Psoas muscle (tissue), 7 donors: ENCODE measurements at regions not wholly inside any gene's neighbourhood (a gene's known extent, or its start where the extent isn't known, plus 50 kb on each side); places are given as distances from the start of the nearest gene placed in this dataset.

Experiments
- ATAC-seq, 4 donors: fragments of 200-7000 bp; cut with Tn5 transposase; one replicate each; pipeline ENCODE4 v1.9.1; 2020; ENCODE audit warnings: moderate library complexity in 3 of 4, mild to moderate bottlenecking in 2 of 4
- DNase-seq, 2 donors: peaks; one replicate each; pipeline ENCODE4 v3.0.0-alpha.2; 2020
- H3K27ac ChIP-seq: fragments of 200-600 bp; one replicate; pipeline ENCODE4 v1.8.0; 2022
- H3K27me3 ChIP-seq, 3 donors: fragments of 200-600 bp in 1 of 3; one replicate each; pipeline versions ENCODE4 v1.6.1 to v1.8.0; 2013 to 2022; ENCODE audit warnings: low read length in 2 of 3, mild to moderate bottlenecking in 2 of 3, moderate library complexity in 1 of 3; ENCODE audit not compliant: insufficient read depth in 3 of 3
- H3K36me3 ChIP-seq, 2 donors: fragments of 200-600 bp in 1 of 2; one replicate each; pipeline versions ENCODE4 v1.6.1 to v1.8.0; 2013 to 2022; ENCODE audit warnings: low read depth in 1 of 2, mild to moderate bottlenecking in 1 of 2, moderate library complexity in 1 of 2; ENCODE audit not compliant: insufficient read depth in 1 of 2
- H3K4me1 ChIP-seq: fragments of 200-600 bp; one replicate; pipeline ENCODE4 v1.8.0; 2022
- H3K4me3 ChIP-seq: fragments of 200-600 bp; one replicate; pipeline ENCODE4 v1.8.0; 2022; ENCODE audit warnings: mild to moderate bottlenecking
- H3K9me3 ChIP-seq: fragments of 200-600 bp; one replicate; pipeline ENCODE4 v1.8.0; 2022
- CTCF ChIP-seq: fragments of 200-600 bp; IDR thresholded peaks from one replicate; pipeline ENCODE4 v1.8.0; 2022; ENCODE audit warnings: antibody characterized with exemption
- whole genome bisulfite sequencing, 3 donors: extraction: QIAGEN DNeasy Blood & Tissue Kit; methylation state at CpG; one replicate each; pipeline versions ENCODE4 v1.1.6 to v1.1.7; 2013; 5-methylcytosine and 5-hydroxymethylcytosine counted together
- intact Hi-C, 2 donors: fragments of 100-400 bp; cut with DNase I; formaldehyde crosslinking; loops; one replicate each; pipeline versions ENCODE4 v1.11.0 to v1.14.2; 2022
- donor health status: healthy with polysubstance abuse.
- donor health status: DM: no; HTN: no; CAD: no; lungs with moderate emphysema.
- donor health status: Bipolar disorder and iron deficiency.
- donor health status: healthy.
- donor health status: DM: yes; HTN: yes; CAD: no.
- donor health status: DM: no; HTN: no; CAD: no.
- donor health status: DM: yes; HTN: yes; CAD: no.

- no peak overlapping the region for H3K27ac ChIP-seq
- no peak overlapping the region for H3K4me3 ChIP-seq
- H3K9me3 ChIP-seq = no peaks in the 10 kb centered on the region
- 70 to 76% (median 75%) methylated on average over 5 of the region's 5 CpGs for WGBS, 3 donors
- ATAC-seq = no peak
- TF ChIP-seq CTCF = no peak
- no peaks in the 10 kb centered on the region for H3K36me3 ChIP-seq
- intact Hi-C loops = no loop called here
- H3K27me3 ChIP-seq = no peaks in the 10 kb centered on the region
- no peak for DNase-seq
- no peaks in the 10 kb centered on the region for H3K4me1 ChIP-seq
Observed at GRCh38 chr7:46003896-46004875, 83.1 kb upstream of the IGFBP3 start.

GRCh38 chr7:46003161-46003560 lies 82.1 kb upstream of the IGFBP3 start:
- no peaks in the 10 kb centered on the region for H3K36me3 ChIP-seq
- H3K4me3 ChIP-seq = no peak overlapping the region
- no peaks in the 10 kb centered on the region for H3K27me3 ChIP-seq
- no peaks in the 10 kb centered on the region for H3K4me1 ChIP-seq
- TF ChIP-seq CTCF = no peak
- intact Hi-C loops = no loop called here
- no peaks in the 10 kb centered on the region for H3K9me3 ChIP-seq
- no peak for ATAC-seq
- 60 to 63% (median 62%) methylated on average over 2 of the region's 2 CpGs for WGBS, 3 donors
- H3K27ac ChIP-seq = no peak overlapping the region
- no peak for DNase-seq

- no peaks in the 10 kb centered on the region for H3K4me1 ChIP-seq
- 33 to 50% (median 39%) methylated on average over 7 of the region's 7 CpGs for WGBS, 3 donors
- H3K27me3 ChIP-seq = no peaks in the 10 kb centered on the region
- H3K27ac ChIP-seq = no peak overlapping the region
- no peaks in the 10 kb centered on the region for H3K36me3 ChIP-seq
- no peak for TF ChIP-seq CTCF
- intact Hi-C loops = no loop called here
- H3K4me3 ChIP-seq = no peak overlapping the region
- ATAC-seq (no peak), DNase-seq (no peak)
- H3K9me3 ChIP-seq = peaks cover 12% of the 10 kb centered on the region
Observed at GRCh38 chr7:46000513-46000912, 79.4 kb upstream of the IGFBP3 start.

GRCh38 chr7:45999541-45999940 lies 78.5 kb upstream of the IGFBP3 start:
- H3K4me3 ChIP-seq = no peak overlapping the region
- intact Hi-C loops = no loop called here
- peaks cover 12% of the 10 kb centered on the region for H3K9me3 ChIP-seq
- no peak overlapping the region for H3K27ac ChIP-seq
- no peaks in the 10 kb centered on the region for H3K4me1 ChIP-seq
- H3K36me3 ChIP-seq = no peaks in the 10 kb centered on the region
- no peak for ATAC-seq
- TF ChIP-seq CTCF = no peak
- H3K27me3 ChIP-seq = no peaks in the 10 kb centered on the region
- WGBS, 3 donors = 56 to 76% (median 73%) methylated on average over 1 of the region's 1 CpG
- DNase-seq = no peak
